NCI-H1092 treated with DMSO at 0.1 percent for 48 hours (cell line): ENCODE measurements at regions not wholly inside any gene's neighbourhood (a gene's known extent, or its start where the extent isn't known, plus 50 kb on each side); places are given as distances from the start of the nearest gene placed in this dataset.

ENCODE experiments used
- DNase-seq: peaks from one replicate; lab custom pipeline; 2025; lab: John Stamatoyannopoulos, UW

GRCh38 chr3:127399154-127399553 lies 111.3 kb upstream of the PRR20G start:
- no peak for DNase-seq

- DNase-seq, result no peak
Observed at GRCh38 chr3:127396473-127396872, 108.6 kb upstream of the PRR20G start.

- DNase-seq, result no peak
Observed at GRCh38 chr3:127395663-127396355, 108.0 kb upstream of the PRR20G start.

- DNase-seq, result no peak
Observed at GRCh38 chr3:127394984-127395662, 107.3 kb upstream of the PRR20G start.

- DNase-seq, result no peak
Observed at GRCh38 chr3:127394031-127394430, 106.2 kb upstream of the PRR20G start.

GRCh38 chr3:127393131-127393820 lies 105.4 kb upstream of the PRR20G start:
- DNase-seq, result no peak

- no peak for DNase-seq
Observed at GRCh38 chr3:127392156-127392490, 104.3 kb upstream of the PRR20G start.

- no peak for DNase-seq
Observed at GRCh38 chr3:127391436-127392155, 103.8 kb upstream of the PRR20G start.

- DNase-seq, result no peak
Observed at GRCh38 chr3:127390365-127391025, 102.6 kb upstream of the PRR20G start.

- no peak for DNase-seq
Observed at GRCh38 chr3:127389913-127390312, 102.1 kb upstream of the PRR20G start.

- DNase-seq, result no peak
Observed at GRCh38 chr3:127389420-127389819, 101.6 kb upstream of the PRR20G start.

- DNase-seq, result no peak
Observed at GRCh38 chr3:127388427-127388826, 100.6 kb upstream of the PRR20G start.

GRCh38 chr3:127387556-127388153 lies 99.8 kb upstream of the PRR20G start:
- DNase-seq, result no peak

- no peak for DNase-seq
Observed at GRCh38 chr3:127387119-127387518, 99.3 kb upstream of the PRR20G start.

- no peak for DNase-seq
Observed at GRCh38 chr3:127386490-127386889, 98.6 kb upstream of the PRR20G start.

- DNase-seq, result no peak
Observed at GRCh38 chr3:127385540-127385870, 97.7 kb upstream of the PRR20G start.

- no peak for DNase-seq
Observed at GRCh38 chr3:127384717-127385539, 97.1 kb upstream of the PRR20G start.

- no peak for DNase-seq
Observed at GRCh38 chr3:127383656-127384179, 95.9 kb upstream of the PRR20G start.

GRCh38 chr3:127377801-127378655 lies 90.2 kb upstream of the PRR20G start:
- no peak for DNase-seq
